HG03025 (cell line): ENCODE measurements at regions not wholly inside any gene's neighbourhood (a gene's known extent, or its start where the extent isn't known, plus 50 kb on each side); places are given as distances from the start of the nearest gene placed in this dataset.
A peak's percentile ranks its signal among the peaks of the same experiment; 100 is the strongest.
"Not testable (repeated sequence)": the region's sequence is repeated elsewhere in the genome, so short reads cannot be mapped to it uniquely, and the experiment has no call there.

Experiments
- ATAC-seq: cut with Tn5 transposase; IDR thresholded peaks from one replicate; pipeline ENCODE4 v1.9.1; 2021; ENCODE audit warnings: mild to moderate bottlenecking, moderate library complexity; ENCODE audit not compliant: unreplicated experiment, low FRiP score

DNA sequence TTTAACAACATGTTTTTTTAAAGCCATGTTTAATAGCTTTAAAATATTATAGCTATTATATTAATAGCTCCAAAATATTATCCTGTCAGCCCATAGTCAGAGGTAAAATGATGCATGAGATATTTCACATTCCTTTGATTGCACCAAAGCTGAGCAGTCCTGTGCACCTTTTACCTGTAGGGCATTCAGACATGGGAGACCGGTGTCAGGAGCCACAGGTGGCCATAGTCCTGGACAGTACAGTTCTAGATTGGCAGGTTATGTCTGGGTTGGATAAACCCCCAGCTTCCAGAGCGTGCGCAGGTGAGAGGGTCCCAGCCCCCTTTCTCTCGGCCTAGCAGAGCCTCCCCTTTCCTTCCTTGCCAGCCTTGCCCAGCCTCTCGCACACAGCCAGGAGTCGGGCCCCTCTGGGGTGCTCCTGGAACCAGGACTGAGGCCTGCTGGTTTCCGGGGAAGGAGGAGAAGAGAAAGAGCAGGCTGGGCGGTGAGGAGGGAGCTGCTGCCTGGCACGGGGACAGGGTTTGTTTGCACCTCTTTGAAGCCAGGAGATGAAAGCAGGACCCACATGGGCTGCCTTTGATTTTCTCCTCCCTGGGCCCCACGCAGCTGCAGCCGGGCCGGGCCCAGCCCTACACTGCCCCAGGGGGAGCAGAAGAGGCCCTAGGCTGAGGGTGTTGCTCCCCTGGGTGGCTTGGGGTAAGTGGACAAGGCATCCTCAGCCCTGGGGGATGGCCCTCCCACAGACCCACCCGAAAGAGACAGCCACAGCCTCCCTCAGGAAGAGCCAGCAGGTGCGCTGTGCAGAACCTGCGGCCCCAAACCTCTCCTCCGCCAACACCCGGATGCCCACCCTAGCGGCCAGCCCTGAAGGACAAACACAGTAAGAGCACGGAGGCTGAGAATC, 75.2 kb upstream of the TARDBP start:
- no peak for ATAC-seq

DNA sequence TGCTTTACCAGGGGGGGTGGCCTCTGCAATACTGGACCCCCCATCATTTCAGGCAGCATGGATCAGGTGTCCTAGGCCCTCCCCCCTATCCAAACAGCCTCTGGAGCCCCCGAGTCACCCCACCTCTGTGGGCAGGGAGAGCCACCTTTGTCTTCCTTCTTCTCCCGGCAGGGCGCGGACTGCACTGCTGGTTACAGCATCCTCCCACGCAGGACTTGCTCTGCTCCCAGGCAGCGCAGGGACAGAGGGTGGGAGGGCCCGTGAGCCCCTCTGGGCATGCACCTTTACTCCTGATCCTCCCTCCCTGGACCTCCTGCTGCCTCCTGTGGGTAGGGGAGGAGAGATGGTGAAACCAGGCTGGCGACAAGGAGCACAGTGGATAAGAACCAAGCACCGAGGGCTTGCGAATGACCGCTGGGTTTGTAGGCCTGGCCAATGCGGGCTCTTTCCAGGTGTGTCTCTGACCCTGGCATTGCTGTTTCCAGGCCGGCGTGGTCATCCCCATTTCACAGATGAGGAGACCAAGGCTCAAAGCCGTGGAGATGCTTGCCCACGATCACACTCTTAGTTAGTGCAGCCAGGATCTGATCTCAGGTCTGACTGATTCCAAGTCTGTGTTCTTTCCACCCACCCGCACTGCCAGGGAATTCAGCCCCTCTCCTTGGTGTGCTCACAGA, 73.6 kb upstream of the TARDBP start:
- ATAC-seq = no peak

DNA sequence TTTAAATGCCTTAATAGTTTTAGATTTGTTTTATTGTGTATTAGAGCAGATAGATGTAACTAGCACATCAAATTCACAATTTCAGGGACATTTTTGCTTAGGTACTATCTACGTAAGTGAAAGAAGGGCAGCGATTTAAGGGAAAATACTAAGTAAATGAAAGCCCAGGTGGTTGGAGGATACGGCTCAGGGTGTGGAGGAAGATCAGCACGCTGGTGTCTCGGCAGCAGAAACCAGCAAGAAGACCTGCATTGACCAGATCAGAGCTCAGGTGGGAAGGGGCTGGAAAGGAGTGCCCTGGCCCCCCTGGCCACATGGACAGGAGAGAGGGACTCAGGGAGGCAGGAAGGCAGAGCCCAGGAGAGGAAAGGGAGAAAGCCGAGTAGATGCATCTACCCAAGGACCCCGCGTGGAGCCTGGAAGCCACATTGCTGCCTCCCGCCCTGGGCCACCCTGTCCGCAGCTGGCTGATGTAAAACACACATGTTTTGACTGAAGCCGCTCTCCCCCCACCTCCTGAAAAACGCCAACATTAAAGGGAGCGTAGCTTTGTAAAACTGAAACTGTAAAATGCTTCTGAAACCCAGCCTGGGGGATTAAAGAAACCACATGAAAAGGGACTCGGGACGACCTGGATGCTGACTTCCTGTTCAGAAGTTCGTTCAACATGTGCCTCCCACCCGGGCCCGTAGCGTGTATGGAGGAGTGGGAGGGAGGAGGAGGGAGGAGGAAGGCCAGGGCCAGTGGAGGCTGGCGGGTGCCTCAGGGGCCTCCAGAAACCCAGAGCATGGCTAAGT, 72.6 kb upstream of the TARDBP start:
- peak; percentile 47 for ATAC-seq

DNA sequence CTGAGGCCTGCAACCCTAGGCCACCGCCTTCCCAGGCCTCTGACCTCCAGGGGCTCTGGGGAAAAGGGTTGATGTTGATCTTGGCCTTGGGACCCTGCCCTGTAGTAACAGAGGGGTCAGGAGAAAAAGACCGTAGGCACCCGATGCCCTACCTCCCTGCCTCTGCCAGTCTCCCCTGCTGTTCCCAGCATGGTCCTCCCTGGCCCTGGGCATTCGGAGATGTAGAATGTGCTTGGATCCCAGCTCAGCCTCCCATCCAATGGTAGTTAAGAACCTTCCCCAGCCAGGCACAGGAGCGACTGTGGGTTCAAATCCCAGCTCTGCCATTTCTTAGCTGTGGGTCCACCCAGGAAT, 72.0 kb upstream of the TARDBP start:
- ATAC-seq = peak; percentile 13

DNA sequence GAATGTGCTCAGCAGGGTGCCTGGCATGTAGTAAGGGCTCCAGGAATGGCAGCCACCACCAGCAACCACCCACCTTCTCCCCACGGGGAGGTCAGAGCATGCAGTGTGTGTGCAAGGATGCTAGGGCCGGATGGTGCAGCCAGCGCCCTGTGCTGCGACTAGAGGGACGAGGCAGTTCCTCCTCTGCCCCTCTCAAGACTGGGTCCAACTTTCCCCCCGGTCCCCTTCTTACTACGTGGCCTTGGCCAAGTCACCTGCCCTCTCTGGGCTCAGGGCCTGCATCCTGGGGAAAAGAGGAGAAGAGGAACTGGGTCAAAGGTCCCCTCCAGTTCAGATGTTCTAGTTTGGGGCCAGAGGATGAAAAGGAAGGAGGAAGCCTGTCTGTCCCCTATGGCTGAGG, 71.6 kb upstream of the TARDBP start:
- no peak for ATAC-seq

DNA sequence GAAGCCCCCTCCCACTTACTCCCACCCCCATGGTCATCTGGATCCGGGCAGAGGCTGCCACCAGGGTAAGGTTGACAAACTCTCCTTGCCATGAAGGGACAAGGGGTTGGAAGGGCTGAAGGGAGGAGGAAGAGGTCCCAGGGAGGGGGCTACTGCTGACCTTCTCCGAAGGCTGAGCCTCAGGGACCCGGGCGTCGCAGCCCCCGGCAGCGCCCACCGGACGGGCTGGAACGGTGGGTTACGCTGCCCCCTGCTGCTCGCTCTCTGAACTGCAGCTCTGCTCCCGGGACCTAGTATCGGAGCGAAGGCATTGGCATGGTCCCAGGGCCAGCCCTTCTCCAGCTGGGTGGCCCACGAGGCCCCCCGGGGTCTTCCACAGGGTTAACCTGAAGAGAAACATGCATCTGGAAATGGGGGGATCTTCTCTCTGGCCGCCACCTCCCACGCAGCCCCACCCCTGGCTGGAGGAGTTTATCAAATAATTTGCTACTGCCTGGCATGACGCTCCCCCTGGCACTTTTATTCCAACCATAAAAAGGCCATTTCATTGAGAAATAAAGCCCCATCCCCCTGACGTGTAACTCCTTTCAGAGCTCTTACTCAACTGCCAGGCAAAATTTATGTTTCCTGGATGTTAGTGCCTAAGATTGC, 70.4 kb upstream of the TARDBP start:
- no peak for ATAC-seq

DNA sequence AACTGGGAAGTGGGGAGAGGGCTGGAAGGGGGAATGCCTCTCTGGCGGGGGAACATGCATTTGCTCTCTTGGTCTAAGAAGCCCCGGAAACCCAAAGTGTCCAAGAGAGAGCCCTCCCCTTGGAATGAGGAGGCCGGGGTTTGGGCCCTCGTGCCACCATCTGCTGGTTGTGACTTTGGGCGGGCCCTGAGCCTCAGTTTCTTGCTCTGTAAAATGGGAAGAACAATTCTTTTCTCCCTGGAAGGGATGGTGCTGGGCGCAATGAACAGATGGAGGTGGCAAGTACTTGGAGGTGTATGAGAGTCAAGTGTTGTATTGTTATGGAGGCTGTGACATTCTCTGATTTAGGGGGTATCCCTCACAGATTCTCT, 69.9 kb upstream of the TARDBP start:
- no peak for ATAC-seq

DNA sequence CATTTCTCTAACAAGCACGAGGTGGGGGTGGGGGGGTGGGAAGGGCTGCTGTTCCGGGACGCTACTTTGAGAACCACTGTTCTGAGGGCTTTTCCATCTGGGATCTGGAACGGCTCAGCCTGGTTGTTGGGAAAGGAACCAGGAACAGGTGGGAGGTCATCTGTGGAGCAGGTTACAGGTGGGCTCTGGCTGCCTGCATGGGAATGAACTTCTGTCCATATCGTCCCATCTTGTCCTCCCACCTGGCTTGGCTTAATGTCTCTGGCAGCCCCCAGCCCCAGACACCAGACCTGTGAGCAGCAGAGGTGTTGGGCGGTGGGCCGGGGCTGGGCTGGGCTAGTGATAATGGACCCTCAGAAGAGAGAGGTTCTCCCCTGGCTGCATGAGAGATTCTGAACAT, 69.4 kb upstream of the TARDBP start:
- ATAC-seq = no peak

DNA sequence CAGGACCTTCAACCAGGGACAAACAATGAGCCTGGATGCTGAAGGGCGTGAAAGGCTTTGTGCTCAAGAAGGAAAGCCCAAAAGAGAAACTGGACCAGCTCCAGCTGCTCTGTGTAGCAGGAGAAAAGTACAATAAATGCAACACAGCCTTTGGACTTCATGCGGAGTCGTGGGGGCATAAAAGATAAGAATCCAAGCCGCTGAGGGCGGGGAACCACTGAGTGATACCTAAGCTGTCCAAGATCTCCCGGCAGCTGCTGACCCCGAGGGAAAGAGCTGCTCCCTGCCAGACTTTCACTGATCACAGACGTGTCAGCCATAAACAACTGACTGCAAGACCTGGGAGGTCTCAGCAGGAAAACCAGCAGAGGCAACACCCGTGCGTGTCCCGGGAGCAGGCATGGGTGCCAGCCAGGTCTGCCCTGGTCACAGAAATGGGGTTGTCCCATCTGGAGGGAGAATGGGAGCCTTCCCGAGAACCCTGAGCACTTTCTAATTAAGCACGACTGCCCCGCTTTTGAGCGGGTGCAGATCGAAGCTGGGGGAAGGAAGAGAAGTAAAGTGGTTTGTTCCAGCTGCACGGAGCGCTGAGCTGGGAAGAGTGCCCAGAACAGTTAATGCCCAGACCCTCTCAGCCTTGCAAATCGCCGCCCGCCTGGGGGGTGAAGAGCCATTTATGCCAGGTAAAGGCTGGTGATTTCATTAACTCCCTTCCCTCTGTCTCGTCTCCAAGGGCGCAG, 68.3 kb upstream of the TARDBP start:
- ATAC-seq = no peak

DNA sequence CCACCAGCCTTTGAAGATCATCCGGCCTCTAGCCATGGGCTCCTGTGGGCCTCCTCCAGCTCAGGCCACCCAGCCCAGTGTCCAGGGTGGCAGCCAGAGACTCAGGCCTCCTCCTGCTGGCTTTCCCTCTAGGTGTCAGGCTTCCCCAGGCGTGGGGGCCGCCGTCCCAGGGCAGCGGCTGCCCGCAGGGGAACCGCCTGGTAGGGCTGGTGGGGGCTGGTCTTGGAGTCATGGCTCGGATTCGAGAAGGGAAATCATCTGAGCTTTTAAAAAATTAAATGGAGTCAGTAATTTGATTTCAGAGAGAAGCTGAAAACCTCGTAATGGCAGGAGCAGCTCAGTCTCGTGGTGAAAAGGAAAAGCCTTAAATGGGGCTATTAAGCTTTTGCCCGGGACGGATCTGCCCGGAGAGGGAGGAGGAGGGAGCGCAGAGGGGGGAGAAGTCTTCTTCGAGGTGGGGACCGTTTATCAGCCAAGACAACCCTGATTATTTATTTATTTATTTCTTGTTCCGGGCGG, 66.4 kb upstream of the TARDBP start:
- no peak for ATAC-seq

DNA sequence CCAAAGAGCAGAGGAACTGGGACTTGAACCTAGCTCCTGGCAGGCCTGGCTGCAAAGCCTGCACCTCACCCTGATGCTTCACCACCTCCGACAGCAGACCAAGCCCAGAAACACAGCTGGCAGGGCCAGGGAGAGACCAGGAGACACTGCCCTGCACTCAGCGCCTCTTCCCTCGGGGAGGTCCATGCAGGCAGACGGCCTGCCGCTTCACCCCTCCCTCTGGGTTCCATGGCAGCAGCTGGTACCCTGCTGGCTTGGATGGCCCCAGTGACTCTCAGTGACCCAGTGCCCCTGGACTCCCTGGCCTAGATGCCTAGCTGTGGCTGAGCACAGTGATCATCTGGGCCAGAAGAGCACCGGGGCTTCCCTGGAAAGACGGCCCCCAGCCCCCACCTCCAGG, 65.3 kb upstream of the TARDBP start:
- ATAC-seq = no peak

DNA sequence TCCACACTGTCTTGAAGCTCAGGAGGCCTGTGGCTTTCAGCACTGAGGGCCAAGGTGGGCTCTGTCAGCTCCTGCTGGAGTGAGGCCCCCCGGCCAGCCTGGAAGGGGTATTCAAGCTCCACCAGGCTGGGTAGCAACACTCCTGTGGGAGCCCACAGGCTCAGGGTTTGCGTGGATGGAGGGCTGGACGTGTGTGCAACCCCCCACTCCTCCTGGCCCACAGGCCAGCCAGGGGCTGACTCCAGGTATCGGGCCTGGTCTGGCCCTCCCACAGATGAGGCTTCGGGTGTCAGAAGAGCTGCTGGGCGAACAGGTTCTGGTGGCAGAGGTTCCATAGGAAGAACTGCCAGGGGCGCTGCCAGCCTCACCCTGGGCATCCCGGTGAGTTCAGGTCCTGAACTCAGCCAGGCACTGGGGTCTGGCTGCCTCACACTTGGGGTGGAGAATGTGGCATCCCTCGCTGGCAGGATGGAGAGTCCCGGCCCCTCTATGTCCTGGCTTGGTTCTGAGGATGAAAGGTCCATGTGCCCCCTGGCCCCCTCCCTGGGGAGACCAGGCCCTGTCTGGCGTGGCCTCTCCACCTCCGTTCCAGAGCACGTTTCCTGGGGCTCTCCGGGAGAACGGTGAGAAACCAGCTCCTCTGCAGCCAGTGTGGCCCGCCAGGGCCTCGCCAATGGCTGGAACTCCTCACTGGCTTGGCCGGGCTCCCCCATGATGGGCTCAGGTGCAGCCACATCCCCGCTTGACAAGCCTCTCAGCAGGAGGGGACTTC, 64.6 kb upstream of the TARDBP start:
- no peak for ATAC-seq

DNA sequence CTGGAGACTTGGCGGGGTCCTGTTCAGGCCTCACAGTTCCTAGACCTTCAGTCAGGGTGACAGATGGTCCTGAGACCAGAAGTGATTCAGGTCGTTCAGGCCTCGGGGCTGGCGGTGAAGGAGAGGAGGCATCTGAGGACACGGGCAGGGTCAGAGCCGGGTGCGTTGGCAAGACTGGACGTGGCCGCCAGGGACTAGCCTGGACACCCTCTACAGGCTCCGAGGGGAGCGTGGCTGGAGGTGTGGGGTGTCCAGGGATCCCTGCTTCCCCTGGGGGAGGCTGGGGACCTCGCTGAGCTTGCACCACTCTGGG, 64.0 kb upstream of the TARDBP start:
- no peak for ATAC-seq

DNA sequence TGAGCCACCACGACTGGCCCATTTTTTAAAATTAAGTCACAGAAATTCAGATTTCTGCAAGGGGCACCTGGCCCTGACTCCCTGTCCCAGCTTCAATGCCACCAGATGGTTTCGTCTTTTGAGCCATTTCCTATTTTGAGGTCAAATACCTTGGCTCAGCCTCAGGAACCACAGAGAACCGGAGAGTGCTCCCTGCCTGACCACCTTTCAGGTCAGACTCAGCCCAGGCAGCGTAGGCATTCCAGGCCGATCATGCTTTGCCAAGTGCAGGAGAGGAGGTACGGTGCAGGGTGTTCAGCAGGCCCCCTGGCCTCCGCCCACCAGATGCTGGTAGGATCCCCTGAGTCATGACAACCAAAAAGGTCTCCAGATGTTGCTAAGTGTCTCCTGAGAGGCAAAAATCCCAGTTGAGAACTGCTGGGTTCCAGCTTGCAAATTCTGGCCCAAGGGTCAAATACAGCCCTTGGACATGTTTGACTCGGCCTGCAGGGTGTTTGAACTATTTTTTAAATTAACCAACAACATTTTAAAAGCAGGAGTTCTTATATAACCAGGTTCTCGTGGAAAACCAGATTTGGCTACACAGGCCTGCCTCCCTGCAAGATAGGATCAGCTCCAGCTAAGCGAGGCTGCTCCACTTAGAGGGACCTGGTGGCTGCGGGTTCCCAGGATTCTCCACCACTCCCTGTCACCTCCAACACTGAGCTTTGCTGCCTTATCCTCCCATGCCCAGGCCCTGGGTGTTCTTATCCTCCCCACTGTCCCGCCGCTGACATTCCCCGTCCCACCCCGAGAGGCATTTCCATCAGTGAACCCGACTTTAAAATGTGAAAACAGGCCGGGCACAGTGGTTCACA, 61.9 kb upstream of the TARDBP start:
- ATAC-seq = no peak

DNA sequence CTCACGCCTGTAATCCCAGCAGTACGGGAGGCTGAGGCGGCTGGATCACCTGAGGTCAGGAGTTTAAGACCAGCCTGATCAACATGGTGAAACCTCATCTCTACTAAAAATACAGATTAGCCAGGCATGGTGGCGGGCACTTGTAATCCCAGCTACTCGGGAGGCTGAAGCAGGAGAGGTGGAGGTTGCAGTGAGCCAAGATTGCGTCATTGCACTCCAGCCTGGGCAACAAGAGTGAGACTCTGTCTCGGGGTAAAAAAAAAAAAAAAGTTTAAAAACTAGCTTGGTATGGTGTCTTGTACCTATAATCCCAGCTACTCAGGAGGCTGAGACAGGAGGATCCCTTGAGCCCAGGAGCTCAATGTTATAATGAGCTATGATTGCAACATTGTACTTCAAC, 61.2 kb upstream of the TARDBP start:
- not testable (repeated sequence) for ATAC-seq

DNA sequence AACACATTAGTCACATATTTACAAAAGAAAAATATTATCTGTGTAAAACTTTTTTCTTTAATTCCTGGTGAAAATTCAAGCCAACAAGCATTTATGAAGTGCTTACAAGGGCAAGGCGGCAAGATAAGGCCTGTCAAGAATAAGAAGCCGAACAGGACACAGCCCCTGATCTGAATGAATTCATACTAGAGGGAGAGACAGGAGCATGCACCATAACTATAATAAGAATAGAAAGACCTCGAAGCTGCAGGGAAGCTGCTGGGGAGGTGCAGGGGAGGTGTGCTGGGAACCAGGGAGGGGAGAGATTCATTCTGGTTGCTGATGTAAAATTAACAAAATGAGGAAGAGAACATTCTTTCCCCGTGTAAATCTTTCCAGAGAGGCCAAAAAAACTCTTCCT, 60.5 kb upstream of the TARDBP start:
- no peak for ATAC-seq

DNA sequence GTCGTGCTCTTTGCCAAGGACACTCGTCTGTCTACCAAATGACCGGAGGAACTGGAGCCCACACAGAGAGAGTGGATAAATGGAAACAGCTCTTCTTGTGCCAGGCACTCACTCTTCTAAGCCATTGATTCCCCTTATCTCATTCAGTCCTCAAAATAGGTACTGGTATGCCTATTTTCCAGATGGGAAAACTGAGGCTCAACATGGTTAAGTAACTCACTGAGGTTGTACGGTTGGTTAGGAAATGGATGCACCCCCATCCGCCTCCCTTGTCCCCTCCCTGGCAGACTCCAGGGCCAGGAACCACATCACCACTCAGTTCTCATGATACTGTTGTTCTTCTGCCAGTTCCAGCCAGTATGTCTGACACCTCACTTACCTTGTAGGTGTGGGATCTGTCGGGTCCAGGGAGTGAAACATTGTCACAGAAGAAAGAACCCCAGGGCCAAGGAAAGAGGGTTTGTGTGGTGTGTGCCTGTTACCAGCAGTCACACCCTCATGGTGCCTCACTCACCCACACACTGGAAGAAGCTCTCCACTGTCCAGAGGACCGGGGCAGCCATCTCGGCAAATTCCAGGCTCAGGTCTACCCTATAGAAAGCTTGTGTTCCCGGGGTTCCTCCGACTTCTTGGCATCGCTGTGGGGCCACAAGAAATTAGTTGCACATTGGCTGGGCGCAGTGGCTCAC, 58.8 kb upstream of the TARDBP start:
- no peak for ATAC-seq

DNA sequence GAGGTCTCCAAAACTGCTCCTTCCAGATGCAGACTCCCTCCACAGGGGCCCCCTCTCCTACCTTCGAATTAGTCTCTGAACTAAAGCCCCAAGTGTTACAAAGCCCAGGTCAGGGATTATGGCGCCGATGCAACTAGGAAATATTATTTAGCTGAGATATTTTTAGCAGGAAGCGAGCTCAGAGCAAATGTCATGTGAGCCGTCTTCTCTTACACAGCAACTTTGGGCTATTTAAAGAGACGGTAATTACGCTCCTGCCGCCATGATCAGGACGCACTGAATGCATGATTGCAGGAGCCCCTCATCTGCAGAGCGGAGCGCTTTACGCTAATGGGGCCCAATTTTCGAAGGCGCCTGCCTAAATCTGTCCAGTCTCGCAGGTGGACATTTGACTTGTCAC, 55.3 kb upstream of the TARDBP start:
- no peak for ATAC-seq
